HEK293 (cell line): ENCODE measurements at regions not wholly inside any gene's neighbourhood (a gene's known extent, or its start where the extent isn't known, plus 50 kb on each side); places are given as distances from the start of the nearest gene placed in this dataset.

Experiments used
- KLF1 ChIP-seq: fragments of 450-650 bp; formaldehyde crosslinking; IDR thresholded peaks from 2 replicates; pipeline ENCODE4 v1.5.1; 2016; ENCODE audit warnings: missing biosample characterization, missing genetic modification characterization
- KLF10 ChIP-seq: fragments of 450-650 bp; IDR thresholded peaks from 2 replicates; pipeline ENCODE4 v1.5.1; 2018; ENCODE audit warnings: missing biosample characterization, mild to moderate bottlenecking, missing genetic modification characterization
- OSR2 ChIP-seq: fragments of 450-650 bp; formaldehyde crosslinking; IDR thresholded peaks from 2 replicates; pipeline ENCODE4 v1.5.1; 2016; ENCODE audit warnings: missing biosample characterization, missing genetic modification characterization
- OVOL3 ChIP-seq: fragments of 450-650 bp; formaldehyde crosslinking; IDR thresholded peaks from 2 replicates; pipeline ENCODE4 v1.5.1; 2016; ENCODE audit warnings: missing biosample characterization, missing genetic modification characterization
- PRDM1 ChIP-seq: fragments of 450-650 bp; formaldehyde crosslinking; IDR thresholded peaks from 2 replicates; pipeline ENCODE4; 2016; ENCODE audit warnings: missing biosample characterization, missing genetic modification characterization
- SP3 ChIP-seq: fragments of 450-650 bp; formaldehyde crosslinking; IDR thresholded peaks from 2 replicates; pipeline ENCODE4 v1.5.1; 2016; ENCODE audit warnings: missing biosample characterization, missing genetic modification characterization
- WT1 ChIP-seq: fragments of 450-650 bp; formaldehyde crosslinking; IDR thresholded peaks from 2 replicates; pipeline ENCODE4 v1.5.1; 2016; ENCODE audit warnings: missing biosample characterization, missing genetic modification characterization
- ZBTB17 ChIP-seq: fragments of 450-650 bp; formaldehyde crosslinking; IDR thresholded peaks from 2 replicates; pipeline ENCODE4 v1.5.1; 2016; ENCODE audit warnings: missing biosample characterization, missing genetic modification characterization
- ZBTB20 ChIP-seq: fragments of 450-650 bp; formaldehyde crosslinking; IDR thresholded peaks from 2 replicates; pipeline ENCODE4 v1.5.1; 2016; ENCODE audit warnings: missing biosample characterization, missing genetic modification characterization
- ZFP3 ChIP-seq: fragments of 450-650 bp; formaldehyde crosslinking; IDR thresholded peaks from 2 replicates; pipeline ENCODE4 v1.5.1; 2016; ENCODE audit warnings: low read depth, missing biosample characterization, missing genetic modification characterization
- ZNF169 ChIP-seq: fragments of 450-650 bp; formaldehyde crosslinking; IDR thresholded peaks from 2 replicates; pipeline ENCODE4 v1.5.1; 2016; ENCODE audit warnings: missing biosample characterization, missing genetic modification characterization
- ZNF239 ChIP-seq: fragments of 450-650 bp; formaldehyde crosslinking; IDR thresholded peaks from 2 replicates; pipeline ENCODE4 v1.5.1; 2016; ENCODE audit warnings: missing biosample characterization, missing genetic modification characterization
- ZNF302 ChIP-seq: fragments of 450-650 bp; formaldehyde crosslinking; IDR thresholded peaks from 2 replicates; pipeline ENCODE4 v1.5.1; 2016; ENCODE audit warnings: missing biosample characterization, missing genetic modification characterization, low read depth
- ZNF354C ChIP-seq: fragments of 450-650 bp; formaldehyde crosslinking; IDR thresholded peaks from 2 replicates; pipeline ENCODE4 v1.5.1; 2016; ENCODE audit warnings: missing biosample characterization, missing genetic modification characterization, low read depth, borderline replicate concordance
- ZNF624 ChIP-seq: fragments of 450-650 bp; formaldehyde crosslinking; IDR thresholded peaks from 2 replicates; pipeline ENCODE4 v1.5.1; 2017; ENCODE audit warnings: missing biosample characterization, missing genetic modification characterization
- ZNF660 ChIP-seq: fragments of 450-650 bp; IDR thresholded peaks from 2 replicates; pipeline ENCODE4 v1.5.1; 2018; ENCODE audit warnings: missing biosample characterization, mild to moderate bottlenecking, missing genetic modification characterization
- ZNF677 ChIP-seq: fragments of 450-650 bp; IDR thresholded peaks from 2 replicates; pipeline ENCODE4 v1.5.0; 2018; ENCODE audit warnings: missing biosample characterization, mild to moderate bottlenecking, missing genetic modification characterization, moderate library complexity
- TF ChIP-seq, protein P1 (sequence below): fragments of 450-650 bp; IDR thresholded peaks from 2 replicates; pipeline ENCODE4 v1.5.1; 2018; ENCODE audit warnings: missing biosample characterization, mild to moderate bottlenecking, missing genetic modification characterization
- TF ChIP-seq, protein P2 (sequence below): fragments of 450-650 bp; formaldehyde crosslinking; conservative IDR thresholded peaks from 2 replicates; pipeline ENCODE4 v1.5.1; 2016; ENCODE audit warnings: low read depth, missing biosample characterization, missing genetic modification characterization
- TF ChIP-seq, protein P3 (sequence below): fragments of 450-650 bp; formaldehyde crosslinking; IDR thresholded peaks from 2 replicates; pipeline ENCODE4 v1.5.1; 2016; ENCODE audit warnings: missing biosample characterization, missing genetic modification characterization, borderline replicate concordance
- TF ChIP-seq, protein P4 (sequence below): fragments of 450-650 bp; formaldehyde crosslinking; IDR thresholded peaks from 2 replicates; pipeline ENCODE4 v1.5.1; 2016; ENCODE audit warnings: missing biosample characterization, missing genetic modification characterization, borderline replicate concordance
- TF ChIP-seq, protein P5 (sequence below): fragments of 450-650 bp; formaldehyde crosslinking; IDR thresholded peaks from 2 replicates; pipeline ENCODE4 v1.5.1; 2016; ENCODE audit warnings: missing biosample characterization, missing genetic modification characterization
- TF ChIP-seq, protein P6 (sequence below): fragments of 450-650 bp; formaldehyde crosslinking; IDR thresholded peaks from 2 replicates; pipeline ENCODE4 v1.5.1; 2016; ENCODE audit warnings: missing biosample characterization, missing genetic modification characterization, low read depth

DNA sequence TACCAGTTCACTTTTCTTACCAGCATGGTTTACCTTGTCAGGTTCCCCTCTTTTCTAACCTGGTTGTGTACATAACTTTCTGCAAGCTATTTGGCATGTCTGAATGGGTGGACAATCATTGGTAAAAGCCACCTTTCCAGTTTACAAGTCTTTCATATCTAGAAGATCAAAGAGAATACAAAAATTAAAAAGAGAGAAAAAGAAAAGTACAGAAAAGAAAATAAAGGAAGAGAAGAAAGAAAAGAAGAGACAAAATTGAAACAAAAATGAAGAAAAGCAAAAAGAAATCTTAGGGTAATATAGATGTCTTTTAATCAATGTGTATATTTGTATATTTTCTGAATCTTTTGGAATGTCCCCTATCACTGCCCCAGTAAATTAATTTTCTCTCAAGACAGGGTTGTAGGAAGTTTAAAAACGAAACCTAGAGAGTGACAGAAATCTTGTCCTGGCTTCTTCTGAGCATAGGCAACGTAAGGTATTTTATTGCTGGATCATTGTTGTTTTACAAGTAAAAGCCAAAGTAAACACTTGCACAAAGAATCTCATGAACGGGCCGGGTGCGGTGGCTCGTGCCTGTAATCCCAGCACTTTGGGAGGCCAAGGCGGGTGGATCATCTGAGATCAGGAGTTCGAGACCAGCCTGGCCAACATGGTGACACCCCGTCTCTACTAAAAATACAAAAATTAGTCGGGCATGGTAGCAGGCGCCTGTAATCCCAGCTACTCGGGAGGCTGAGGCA, 98.7 kb upstream of the IFNE start (continued):
- TF ChIP-seq, protein P1, sequence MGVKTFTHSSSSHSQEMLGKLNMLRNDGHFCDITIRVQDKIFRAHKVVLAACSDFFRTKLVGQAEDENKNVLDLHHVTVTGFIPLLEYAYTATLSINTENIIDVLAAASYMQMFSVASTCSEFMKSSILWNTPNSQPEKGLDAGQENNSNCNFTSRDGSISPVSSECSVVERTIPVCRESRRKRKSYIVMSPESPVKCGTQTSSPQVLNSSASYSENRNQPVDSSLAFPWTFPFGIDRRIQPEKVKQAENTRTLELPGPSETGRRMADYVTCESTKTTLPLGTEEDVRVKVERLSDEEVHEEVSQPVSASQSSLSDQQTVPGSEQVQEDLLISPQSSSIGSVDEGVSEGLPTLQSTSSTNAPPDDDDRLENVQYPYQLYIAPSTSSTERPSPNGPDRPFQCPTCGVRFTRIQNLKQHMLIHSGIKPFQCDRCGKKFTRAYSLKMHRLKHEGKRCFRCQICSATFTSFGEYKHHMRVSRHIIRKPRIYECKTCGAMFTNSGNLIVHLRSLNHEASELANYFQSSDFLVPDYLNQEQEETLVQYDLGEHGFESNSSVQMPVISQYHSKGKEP (tag by site-specific recombination) = peak; percentile 46; the same call in 1 of the 2 replicates
- TF ChIP-seq KLF1 (tag by site-specific recombination) (0 out of 2 replicates have a peak, but pooled peaks have one; percentile 39), ZBTB20 (tag by site-specific recombination) (no peak), WT1 (tag by site-specific recombination) (0 out of 2 replicates have a peak, but pooled peaks have one; percentile 34), OSR2 (tag by site-specific recombination) (peak; percentile 78), ZNF239 (tag by site-specific recombination) (no peak), SP3 (tag by site-specific recombination) (no peak), ZNF354C (tag by site-specific recombination) (no peak), OVOL3 (tag by site-specific recombination) (no peak), ZNF677 (tag by site-specific recombination) (no peak), KLF10 (tag by site-specific recombination) (0 out of 2 replicates have a peak, but pooled peaks have one; percentile 17), ZBTB17 (tag by site-specific recombination) (peak; percentile 69), PRDM1 (tag by site-specific recombination) (peak; percentile 29; the same call in 1 of the 2 replicates), ZFP3 (tag by site-specific recombination) (no peak), ZNF169 (tag by site-specific recombination) (no peak), ZNF624 (tag by site-specific recombination) (no peak), ZNF302 (tag by site-specific recombination) (no peak), ZNF660 (tag by site-specific recombination) (0 out of 2 replicates have a peak, but pooled peaks have one; percentile 2)
- TF ChIP-seq, protein P2, sequence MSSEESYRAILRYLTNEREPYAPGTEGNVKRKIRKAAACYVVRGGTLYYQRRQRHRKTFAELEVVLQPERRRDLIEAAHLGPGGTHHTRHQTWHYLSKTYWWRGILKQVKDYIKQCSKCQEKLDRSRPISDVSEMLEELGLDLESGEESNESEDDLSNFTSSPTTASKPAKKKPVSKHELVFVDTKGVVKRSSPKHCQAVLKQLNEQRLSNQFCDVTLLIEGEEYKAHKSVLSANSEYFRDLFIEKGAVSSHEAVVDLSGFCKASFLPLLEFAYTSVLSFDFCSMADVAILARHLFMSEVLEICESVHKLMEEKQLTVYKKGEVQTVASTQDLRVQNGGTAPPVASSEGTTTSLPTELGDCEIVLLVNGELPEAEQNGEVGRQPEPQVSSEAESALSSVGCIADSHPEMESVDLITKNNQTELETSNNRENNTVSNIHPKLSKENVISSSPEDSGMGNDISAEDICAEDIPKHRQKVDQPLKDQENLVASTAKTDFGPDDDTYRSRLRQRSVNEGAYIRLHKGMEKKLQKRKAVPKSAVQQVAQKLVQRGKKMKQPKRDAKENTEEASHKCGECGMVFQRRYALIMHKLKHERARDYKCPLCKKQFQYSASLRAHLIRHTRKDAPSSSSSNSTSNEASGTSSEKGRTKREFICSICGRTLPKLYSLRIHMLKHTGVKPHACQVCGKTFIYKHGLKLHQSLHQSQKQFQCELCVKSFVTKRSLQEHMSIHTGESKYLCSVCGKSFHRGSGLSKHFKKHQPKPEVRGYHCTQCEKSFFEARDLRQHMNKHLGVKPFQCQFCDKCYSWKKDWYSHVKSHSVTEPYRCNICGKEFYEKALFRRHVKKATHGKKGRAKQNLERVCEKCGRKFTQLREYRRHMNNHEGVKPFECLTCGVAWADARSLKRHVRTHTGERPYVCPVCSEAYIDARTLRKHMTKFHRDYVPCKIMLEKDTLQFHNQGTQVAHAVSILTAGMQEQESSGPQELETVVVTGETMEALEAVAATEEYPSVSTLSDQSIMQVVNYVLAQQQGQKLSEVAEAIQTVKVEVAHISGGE = no peak
- TF ChIP-seq, protein P3, sequence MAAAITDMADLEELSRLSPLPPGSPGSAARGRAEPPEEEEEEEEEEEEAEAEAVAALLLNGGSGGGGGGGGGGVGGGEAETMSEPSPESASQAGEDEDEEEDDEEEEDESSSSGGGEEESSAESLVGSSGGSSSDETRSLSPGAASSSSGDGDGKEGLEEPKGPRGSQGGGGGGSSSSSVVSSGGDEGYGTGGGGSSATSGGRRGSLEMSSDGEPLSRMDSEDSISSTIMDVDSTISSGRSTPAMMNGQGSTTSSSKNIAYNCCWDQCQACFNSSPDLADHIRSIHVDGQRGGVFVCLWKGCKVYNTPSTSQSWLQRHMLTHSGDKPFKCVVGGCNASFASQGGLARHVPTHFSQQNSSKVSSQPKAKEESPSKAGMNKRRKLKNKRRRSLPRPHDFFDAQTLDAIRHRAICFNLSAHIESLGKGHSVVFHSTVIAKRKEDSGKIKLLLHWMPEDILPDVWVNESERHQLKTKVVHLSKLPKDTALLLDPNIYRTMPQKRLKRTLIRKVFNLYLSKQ (tag by site-specific recombination) = no peak
- TF ChIP-seq, protein P4, sequence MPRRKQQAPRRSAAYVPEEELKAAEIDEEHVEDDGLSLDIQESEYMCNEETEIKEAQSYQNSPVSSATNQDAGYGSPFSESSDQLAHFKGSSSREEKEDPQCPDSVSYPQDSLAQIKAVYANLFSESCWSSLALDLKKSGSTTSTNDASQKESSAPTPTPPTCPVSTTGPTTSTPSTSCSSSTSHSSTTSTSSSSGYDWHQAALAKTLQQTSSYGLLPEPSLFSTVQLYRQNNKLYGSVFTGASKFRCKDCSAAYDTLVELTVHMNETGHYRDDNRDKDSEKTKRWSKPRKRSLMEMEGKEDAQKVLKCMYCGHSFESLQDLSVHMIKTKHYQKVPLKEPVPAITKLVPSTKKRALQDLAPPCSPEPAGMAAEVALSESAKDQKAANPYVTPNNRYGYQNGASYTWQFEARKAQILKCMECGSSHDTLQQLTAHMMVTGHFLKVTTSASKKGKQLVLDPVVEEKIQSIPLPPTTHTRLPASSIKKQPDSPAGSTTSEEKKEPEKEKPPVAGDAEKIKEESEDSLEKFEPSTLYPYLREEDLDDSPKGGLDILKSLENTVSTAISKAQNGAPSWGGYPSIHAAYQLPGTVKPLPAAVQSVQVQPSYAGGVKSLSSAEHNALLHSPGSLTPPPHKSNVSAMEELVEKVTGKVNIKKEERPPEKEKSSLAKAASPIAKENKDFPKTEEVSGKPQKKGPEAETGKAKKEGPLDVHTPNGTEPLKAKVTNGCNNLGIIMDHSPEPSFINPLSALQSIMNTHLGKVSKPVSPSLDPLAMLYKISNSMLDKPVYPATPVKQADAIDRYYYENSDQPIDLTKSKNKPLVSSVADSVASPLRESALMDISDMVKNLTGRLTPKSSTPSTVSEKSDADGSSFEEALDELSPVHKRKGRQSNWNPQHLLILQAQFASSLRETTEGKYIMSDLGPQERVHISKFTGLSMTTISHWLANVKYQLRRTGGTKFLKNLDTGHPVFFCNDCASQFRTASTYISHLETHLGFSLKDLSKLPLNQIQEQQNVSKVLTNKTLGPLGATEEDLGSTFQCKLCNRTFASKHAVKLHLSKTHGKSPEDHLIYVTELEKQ (tag by site-specific recombination) = 0 out of 2 replicates have a peak, but pooled peaks have one; percentile 45
- TF ChIP-seq, protein P5, sequence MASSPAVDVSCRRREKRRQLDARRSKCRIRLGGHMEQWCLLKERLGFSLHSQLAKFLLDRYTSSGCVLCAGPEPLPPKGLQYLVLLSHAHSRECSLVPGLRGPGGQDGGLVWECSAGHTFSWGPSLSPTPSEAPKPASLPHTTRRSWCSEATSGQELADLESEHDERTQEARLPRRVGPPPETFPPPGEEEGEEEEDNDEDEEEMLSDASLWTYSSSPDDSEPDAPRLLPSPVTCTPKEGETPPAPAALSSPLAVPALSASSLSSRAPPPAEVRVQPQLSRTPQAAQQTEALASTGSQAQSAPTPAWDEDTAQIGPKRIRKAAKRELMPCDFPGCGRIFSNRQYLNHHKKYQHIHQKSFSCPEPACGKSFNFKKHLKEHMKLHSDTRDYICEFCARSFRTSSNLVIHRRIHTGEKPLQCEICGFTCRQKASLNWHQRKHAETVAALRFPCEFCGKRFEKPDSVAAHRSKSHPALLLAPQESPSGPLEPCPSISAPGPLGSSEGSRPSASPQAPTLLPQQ = 0 out of 2 replicates have a peak, but pooled peaks have one; percentile 22
- TF ChIP-seq, protein P6, sequence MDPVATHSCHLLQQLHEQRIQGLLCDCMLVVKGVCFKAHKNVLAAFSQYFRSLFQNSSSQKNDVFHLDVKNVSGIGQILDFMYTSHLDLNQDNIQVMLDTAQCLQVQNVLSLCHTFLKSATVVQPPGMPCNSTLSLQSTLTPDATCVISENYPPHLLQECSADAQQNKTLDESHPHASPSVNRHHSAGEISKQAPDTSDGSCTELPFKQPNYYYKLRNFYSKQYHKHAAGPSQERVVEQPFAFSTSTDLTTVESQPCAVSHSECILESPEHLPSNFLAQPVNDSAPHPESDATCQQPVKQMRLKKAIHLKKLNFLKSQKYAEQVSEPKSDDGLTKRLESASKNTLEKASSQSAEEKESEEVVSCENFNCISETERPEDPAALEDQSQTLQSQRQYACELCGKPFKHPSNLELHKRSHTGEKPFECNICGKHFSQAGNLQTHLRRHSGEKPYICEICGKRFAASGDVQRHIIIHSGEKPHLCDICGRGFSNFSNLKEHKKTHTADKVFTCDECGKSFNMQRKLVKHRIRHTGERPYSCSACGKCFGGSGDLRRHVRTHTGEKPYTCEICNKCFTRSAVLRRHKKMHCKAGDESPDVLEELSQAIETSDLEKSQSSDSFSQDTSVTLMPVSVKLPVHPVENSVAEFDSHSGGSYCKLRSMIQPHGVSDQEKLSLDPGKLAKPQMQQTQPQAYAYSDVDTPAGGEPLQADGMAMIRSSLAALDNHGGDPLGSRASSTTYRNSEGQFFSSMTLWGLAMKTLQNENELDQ = no peak
